Keratinocyte (primary cell): ENCODE measurements at regions not wholly inside any gene's neighbourhood (a gene's known extent, or its start where the extent isn't known, plus 50 kb on each side); places are given as distances from the start of the nearest gene placed in this dataset.
A peak's percentile ranks its signal among the peaks of the same experiment; 100 is the strongest.

Experiments used
- DNase-seq: peaks from one replicate; pipeline ENCODE4 v3.0.0-alpha.2; 2011; ENCODE audit warnings: low read depth, missing footprints, low spot score
- FAIRE-seq: peaks from 2 replicates; lab custom pipeline; 2011; peaks lifted over from hg19 to GRCh38; lab: Jason Lieb, UNC
- H2AFZ ChIP-seq: 2 replicates; pipeline ENCODE4 v1.6.0; 2012; ENCODE audit warnings: low read length, control low read depth, inconsistent platforms; ENCODE audit not compliant: control insufficient read depth
- H3K27ac ChIP-seq: 2 replicates; pipeline ENCODE4 v1.5.1; 2011; ENCODE audit warnings: low read length; ENCODE audit not compliant: control insufficient read depth, insufficient read depth
- H3K27me3 ChIP-seq: 3 replicates; pipeline ENCODE4 v1.6.0; 2011; ENCODE audit warnings: low read length; ENCODE audit not compliant: control insufficient read depth, insufficient read depth; ENCODE audit errors: extremely low read depth
- H3K36me3 ChIP-seq, 2 experiments: 2 replicates in 1 of 2; 3 replicates in 1 of 2; pipeline ENCODE4 v1.5.1; 2011; ENCODE audit warnings: low read length in 2 of 2, mild to moderate bottlenecking in 1 of 2; ENCODE audit not compliant: control insufficient read depth in 2 of 2, insufficient read depth in 2 of 2; ENCODE audit errors: extremely low read depth in 1 of 2
- H3K4me1 ChIP-seq: 3 replicates; pipeline ENCODE4 v1.5.1; 2011; ENCODE audit warnings: low read length; ENCODE audit not compliant: control insufficient read depth, insufficient read depth; ENCODE audit errors: extremely low read depth
- H3K4me2 ChIP-seq: 3 replicates; pipeline ENCODE4 v1.6.0; 2011; ENCODE audit warnings: low read depth, low read length; ENCODE audit not compliant: control insufficient read depth, insufficient read depth; ENCODE audit errors: extremely low read depth
- H3K4me3 ChIP-seq, 3 experiments: fragments of 200-600 bp in 1 of 3; sonication (generic) in 1 of 3; 2 replicates in 2 of 3; 3 replicates in 1 of 3; pipeline ENCODE4 v1.5.1; 2011 to 2016; ENCODE audit warnings: low read length in 3 of 3, mild to moderate bottlenecking in 3 of 3, control low read depth in 2 of 3, inconsistent platforms in 1 of 3, low read depth in 1 of 3, mixed read lengths in 1 of 3, mixed run types in 1 of 3, moderate library complexity in 1 of 3; ENCODE audit not compliant: control insufficient read depth in 2 of 3, insufficient read depth in 2 of 3; ENCODE audit errors: extremely low read depth in 1 of 3
- H3K79me2 ChIP-seq: 2 replicates; pipeline ENCODE4 v1.6.0; 2012; ENCODE audit warnings: low read length; ENCODE audit not compliant: control insufficient read depth, insufficient read depth
- H3K9ac ChIP-seq: 3 replicates; pipeline ENCODE4 v1.6.0; 2011; ENCODE audit warnings: low read length; ENCODE audit not compliant: control insufficient read depth, insufficient read depth; ENCODE audit errors: extremely low read depth
- H3K9me1 ChIP-seq: 3 replicates; pipeline ENCODE4 v1.6.0; 2011; ENCODE audit warnings: low read length; ENCODE audit not compliant: control insufficient read depth, insufficient read depth; ENCODE audit errors: extremely low read depth
- H3K9me3 ChIP-seq: 2 replicates; pipeline ENCODE4 v1.5.1; 2012; ENCODE audit warnings: low read depth, low read length; ENCODE audit not compliant: control insufficient read depth
- H4K20me1 ChIP-seq: 3 replicates; pipeline ENCODE4 v1.6.0; 2011; ENCODE audit warnings: low read length; ENCODE audit not compliant: control insufficient read depth, insufficient read depth; ENCODE audit errors: extremely low read depth
- EZH2 ChIP-seq: IDR thresholded peaks from one replicate; pipeline ENCODE4 v1.6.1; 2012; ENCODE audit warnings: inconsistent platforms, mild to moderate bottlenecking, low read length, moderate library complexity
- dilution Hi-C: fragments of 300-500 bp; cut with MboI; formaldehyde crosslinking; loops from one replicate; pipeline ENCODE4 v1.7.0; 2020; ENCODE audit warnings: low sequenced_read_pairs; ENCODE audit not compliant: extremely low pct_ligation_motif_present
- TF ChIP-seq, protein P1 (sequence below), 3 experiments: IDR thresholded peaks in 1 of 3; conservative IDR thresholded peaks in 1 of 3; optimal IDR thresholded peaks in 1 of 3; 2 replicates in 2 of 3; 3 replicates in 1 of 3; pipeline versions ENCODE3 to v1.5.1; 2011; ENCODE audit warnings: low read length in 3 of 3, mild to moderate bottlenecking in 3 of 3, moderate library complexity in 2 of 3, control low read depth in 1 of 3, inconsistent platforms in 1 of 3; ENCODE audit not compliant: insufficient read depth in 2 of 3; ENCODE audit errors: extremely low read depth in 1 of 3

DNA sequence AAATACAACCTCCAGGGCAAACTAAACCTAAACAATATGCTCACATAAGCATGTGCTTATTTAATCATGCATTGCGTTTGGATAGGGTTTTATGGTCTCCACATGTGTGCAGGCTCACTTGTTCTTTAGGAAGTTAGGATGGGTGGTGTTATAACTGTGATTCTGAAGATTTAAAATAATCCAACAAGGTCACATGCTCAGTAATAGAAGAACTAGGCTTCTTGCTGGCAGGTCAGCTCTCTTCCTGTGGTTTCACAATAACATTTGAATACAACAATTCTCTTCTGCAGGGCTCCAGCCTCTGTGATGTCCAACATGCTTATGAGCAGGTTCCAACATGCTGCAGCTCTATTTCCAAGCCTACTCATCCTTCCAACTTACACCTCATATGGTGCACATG is 84.0 kb downstream of the MYL12B start:
- no peak for DNase-seq
- H3K27me3 ChIP-seq, result no peaks in the 10 kb centered on the region
- H3K4me2 ChIP-seq, result peak overlapping the region; percentile 79
- H3K9ac ChIP-seq, result no peak overlapping the region
- dilution Hi-C loops, result no loop called here
- FAIRE-seq, result peak; percentile 99
- TF ChIP-seq, protein P1, sequence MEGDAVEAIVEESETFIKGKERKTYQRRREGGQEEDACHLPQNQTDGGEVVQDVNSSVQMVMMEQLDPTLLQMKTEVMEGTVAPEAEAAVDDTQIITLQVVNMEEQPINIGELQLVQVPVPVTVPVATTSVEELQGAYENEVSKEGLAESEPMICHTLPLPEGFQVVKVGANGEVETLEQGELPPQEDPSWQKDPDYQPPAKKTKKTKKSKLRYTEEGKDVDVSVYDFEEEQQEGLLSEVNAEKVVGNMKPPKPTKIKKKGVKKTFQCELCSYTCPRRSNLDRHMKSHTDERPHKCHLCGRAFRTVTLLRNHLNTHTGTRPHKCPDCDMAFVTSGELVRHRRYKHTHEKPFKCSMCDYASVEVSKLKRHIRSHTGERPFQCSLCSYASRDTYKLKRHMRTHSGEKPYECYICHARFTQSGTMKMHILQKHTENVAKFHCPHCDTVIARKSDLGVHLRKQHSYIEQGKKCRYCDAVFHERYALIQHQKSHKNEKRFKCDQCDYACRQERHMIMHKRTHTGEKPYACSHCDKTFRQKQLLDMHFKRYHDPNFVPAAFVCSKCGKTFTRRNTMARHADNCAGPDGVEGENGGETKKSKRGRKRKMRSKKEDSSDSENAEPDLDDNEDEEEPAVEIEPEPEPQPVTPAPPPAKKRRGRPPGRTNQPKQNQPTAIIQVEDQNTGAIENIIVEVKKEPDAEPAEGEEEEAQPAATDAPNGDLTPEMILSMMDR (optimal IDR thresholded peaks at IDR 0.05 in 1 of 3, IDR thresholded peaks at IDR 0.05 in 1 of 3, conservative IDR thresholded peaks at IDR 0.05 in 1 of 3; ENCODE audit: extremely low read depth in 1 of 3, insufficient read depth in 2 of 3, low read length in 3 of 3), result no peak
- TF ChIP-seq EZH2, result no peak
- H3K79me2 ChIP-seq, result no peaks in the 10 kb centered on the region
- peak overlapping the region; percentile 44 for H2AFZ ChIP-seq
- no peaks in the 10 kb centered on the region for H4K20me1 ChIP-seq
- peak overlapping the region; percentile 60 for H3K27ac ChIP-seq
- H3K9me3 ChIP-seq, result no peaks in the 10 kb centered on the region
- peaks cover 40% of the 10 kb centered on the region for H3K4me1 ChIP-seq
- H3K36me3 ChIP-seq, result no peaks in the 10 kb centered on the region
- H3K4me3 ChIP-seq, result no peak overlapping the region
- no peaks in the 10 kb centered on the region for H3K9me1 ChIP-seq

DNA sequence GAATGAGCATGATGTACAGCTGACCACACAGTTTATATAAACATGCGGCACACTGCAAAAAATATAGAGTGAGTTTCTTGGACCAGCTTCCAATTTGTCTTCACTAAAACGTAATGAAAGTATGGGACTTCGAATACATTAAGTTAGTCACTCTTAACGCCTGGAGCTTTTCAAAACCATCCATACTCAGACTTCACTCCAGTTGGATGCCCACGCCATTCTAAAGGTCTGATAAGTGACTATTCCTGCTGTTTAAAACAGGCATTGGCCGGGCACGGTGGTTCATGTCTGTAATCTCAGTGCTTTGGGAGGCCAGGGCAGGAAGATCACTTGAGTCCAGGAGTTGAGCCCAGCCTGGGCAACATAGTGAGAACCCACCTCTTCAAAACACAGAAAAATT is 84.6 kb downstream of the MYL12B start:
- FAIRE-seq (peak; percentile 5), DNase-seq (no peak)
- Histone ChIP-seq H3K4me3 (peak overlapping the region in 1 of 3 experiments; percentile 23), H3K9me3 (no peaks in the 10 kb centered on the region), H3K4me2 (peak overlapping the region; percentile 79), H3K4me1 (peaks cover 45% of the 10 kb centered on the region), H3K79me2 (no peaks in the 10 kb centered on the region), H4K20me1 (no peaks in the 10 kb centered on the region), H3K9ac (no peak overlapping the region), H3K27me3 (no peaks in the 10 kb centered on the region), H3K9me1 (no peaks in the 10 kb centered on the region), H3K27ac (peak overlapping the region; percentile 60), H2AFZ (peak overlapping the region; percentile 44), H3K36me3 (no peaks in the 10 kb centered on the region)
- dilution Hi-C loops, result no loop called here
- no peak for TF ChIP-seq EZH2
- TF ChIP-seq, protein P1 (optimal IDR thresholded peaks at IDR 0.05 in 1 of 3, IDR thresholded peaks at IDR 0.05 in 1 of 3, conservative IDR thresholded peaks at IDR 0.05 in 1 of 3; ENCODE audit: extremely low read depth in 1 of 3, insufficient read depth in 2 of 3, low read length in 3 of 3), result no peak
